PC-3 (cell line): ENCODE measurements at regions not wholly inside any gene's neighbourhood (a gene's known extent, or its start where the extent isn't known, plus 50 kb on each side); places are given as distances from the start of the nearest gene placed in this dataset.

ENCODE experiments used
- ATAC-seq: fragments of 200-7000 bp; cut with Tn5 transposase; 2 replicates; pipeline ENCODE4 v1.9.1; 2020; ENCODE audit warnings: mild to moderate bottlenecking, moderate library complexity
- BruUV-seq: library from RNA; stranded (reverse); fragments of 400-500 nt; replicated peaks from 2 replicates; lab custom pipeline; 2021; lab: Mats Ljungman, UMichigan
- CTCF ChIA-PET: fragments of 300-600 bp; sonication (Branson Sonifier 250); formaldehyde crosslinking; loops from one replicate; lab custom pipeline; 2022; ENCODE audit warnings: antibody characterized with exemption; lab: Charles Lee
- POLR2A ChIA-PET: fragments of 300-600 bp; sonication (Branson Sonifier 250); formaldehyde crosslinking; loops from one replicate; lab custom pipeline; 2022; ENCODE audit warnings: antibody characterized with exemption; ENCODE audit not compliant: unreplicated experiment; lab: Charles Lee
- DNase-seq: peaks from one replicate; pipeline ENCODE4 v3.0.0-alpha.2; 2015
- H2AFZ ChIP-seq: fragments of 300-600 bp; sonication (generic); 2 replicates; pipeline ENCODE4 v1.6.0; 2016; ENCODE audit warnings: antibody characterized with exemption, low read length
- H3F3A ChIP-seq: fragments of 300-600 bp; sonication (generic); one replicate; pipeline ENCODE4 v1.6.0; 2017; ENCODE audit warnings: antibody characterized with exemption, low read length, control low read depth, mild to moderate bottlenecking; ENCODE audit not compliant: unreplicated experiment
- H3K27ac ChIP-seq: fragments of 300-600 bp; sonication (generic); 2 replicates; pipeline ENCODE4 v1.5.1; 2016; ENCODE audit warnings: mild to moderate bottlenecking, low read length
- H3K27me3 ChIP-seq: fragments of 300-600 bp; sonication (generic); 2 replicates; pipeline ENCODE4 v1.6.1; 2016; ENCODE audit warnings: low read length, mixed read lengths
- H3K36me3 ChIP-seq: fragments of 300-600 bp; sonication (generic); 2 replicates; pipeline ENCODE4 v1.6.1; 2016; ENCODE audit warnings: low read depth, mixed run types, low read length, mixed read lengths
- H3K4me1 ChIP-seq: fragments of 300-600 bp; sonication (generic); 2 replicates; pipeline ENCODE4 v1.5.1; 2016; ENCODE audit warnings: low read length; ENCODE audit not compliant: insufficient read depth
- H3K4me2 ChIP-seq: fragments of 300-600 bp; sonication (generic); 2 replicates; pipeline ENCODE4 v1.6.0; 2016; ENCODE audit warnings: low read length
- H3K4me3 ChIP-seq: fragments of 300-600 bp; sonication (generic); 2 replicates; pipeline ENCODE4 v1.5.1; 2016; ENCODE audit warnings: mild to moderate bottlenecking, low read length, mixed read lengths
- H3K79me2 ChIP-seq: fragments of 300-600 bp; sonication (generic); 2 replicates; pipeline ENCODE4 v1.6.1; 2017; ENCODE audit warnings: low read length, mixed read lengths
- H3K9ac ChIP-seq: fragments of 300-600 bp; sonication (generic); 2 replicates; pipeline ENCODE4 v1.6.0; 2016; ENCODE audit warnings: mild to moderate bottlenecking, low read length
- H3K9me2 ChIP-seq: fragments of 300-600 bp; sonication (generic); replicated peaks from 2 replicates; pipeline ENCODE4 v1.6.1; 2016; ENCODE audit warnings: mixed run types, low read length, mixed read lengths
- H3K9me3 ChIP-seq: fragments of 300-600 bp; sonication (generic); 2 replicates; pipeline ENCODE4 v1.6.1; 2016; ENCODE audit warnings: low read length, mixed read lengths
- H4K20me1 ChIP-seq: fragments of 300-600 bp; sonication (generic); 2 replicates; pipeline ENCODE4 v1.6.1; 2016; ENCODE audit warnings: low read length, mixed read lengths
- CTCF ChIP-seq: fragments of 300-600 bp; sonication (generic); conservative IDR thresholded peaks from 2 replicates; pipeline ENCODE4 v1.5.1; 2017; ENCODE audit warnings: antibody characterized with exemption, low read depth, mild to moderate bottlenecking, low read length
- EZH2 ChIP-seq: fragments of 300-600 bp; sonication (generic); IDR thresholded peaks from one replicate; pipeline ENCODE4 v1.6.1; 2017; ENCODE audit warnings: antibody characterized with exemption, mild to moderate bottlenecking, low read length; ENCODE audit not compliant: unreplicated experiment
- EZH2phosphoT487 ChIP-seq: fragments of 300-600 bp; sonication (generic); IDR thresholded peaks from 2 replicates; pipeline ENCODE4 v1.6.1; 2018; ENCODE audit warnings: mild to moderate bottlenecking, antibody characterized with exemption, low read length, borderline replicate concordance
- intact Hi-C: fragments of 100-400 bp; cut with micrococcal nuclease; formaldehyde crosslinking; loops from 2 replicates; pipeline ENCODE4 v1.9.0; 2023

DNA sequence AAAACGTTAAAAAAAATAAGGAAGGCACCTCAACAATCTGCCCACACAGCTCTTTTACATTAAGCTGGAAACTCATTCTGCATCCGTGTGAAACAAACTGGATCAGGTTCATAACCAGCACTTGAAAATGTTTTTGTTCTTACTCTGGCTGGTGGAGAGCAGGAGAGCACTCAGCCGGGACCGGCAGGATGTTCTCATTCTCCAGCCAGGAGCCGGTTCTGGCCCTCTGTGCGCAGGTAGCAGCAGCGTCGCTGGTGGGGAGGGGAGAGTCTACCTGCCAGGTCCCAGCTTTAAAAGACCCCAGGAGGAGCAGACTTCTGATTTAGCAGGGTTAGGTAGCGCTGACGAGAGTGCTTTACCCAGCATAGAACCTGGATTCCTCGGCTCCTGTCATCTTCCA lies 834.9 kb upstream of the SALL3 start:
- no peaks in the 10 kb centered on the region for H3K4me1 ChIP-seq
- no peak overlapping the region for H3K27ac ChIP-seq
- no peaks in the 10 kb centered on the region for H3K36me3 ChIP-seq
- ATAC-seq (no peak), DNase-seq (no peak)
- ChIA-PET POLR2A (no interaction called here), CTCF (no interaction called here)
- H3K9ac ChIP-seq = no peak overlapping the region
- TF ChIP-seq EZH2 = no peak
- TF ChIP-seq EZH2phosphoT487 = no peak
- no peak for TF ChIP-seq CTCF
- H3K4me2 ChIP-seq = no peak overlapping the region
- peaks cover 66% of the 10 kb centered on the region for H3K27me3 ChIP-seq
- no peak overlapping the region for H3K4me3 ChIP-seq
- no peaks in the 10 kb centered on the region for H3K79me2 ChIP-seq
- intact Hi-C loops = no loop called here
- H2AFZ ChIP-seq = no peak overlapping the region
- H3K9me3 ChIP-seq = no peaks in the 10 kb centered on the region
- no peaks in the 10 kb centered on the region for H4K20me1 ChIP-seq
- H3K9me2 ChIP-seq = no peaks in the 10 kb centered on the region
- BruUV-seq = no TSS peak
- H3F3A ChIP-seq = no peaks in the 10 kb centered on the region

DNA sequence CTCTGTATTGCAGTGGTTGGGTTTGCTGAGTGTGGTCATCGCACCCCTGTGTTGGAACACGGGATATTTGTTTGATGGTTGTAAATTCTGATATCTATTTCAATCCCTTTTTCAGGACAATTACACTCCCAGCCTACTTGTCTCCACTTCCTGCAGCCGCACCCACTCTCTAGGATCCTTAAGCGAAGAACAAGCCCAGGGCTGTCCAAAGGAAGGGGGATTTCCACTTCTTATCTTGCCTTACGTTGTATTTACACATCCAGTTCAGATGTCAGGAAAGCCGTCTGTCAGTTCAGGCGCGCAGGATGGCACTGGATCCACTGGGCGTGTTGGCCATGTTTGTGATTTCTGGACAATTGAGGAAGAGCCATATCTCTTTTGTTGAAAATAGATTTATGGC lies 834.5 kb upstream of the SALL3 start:
- POLR2A ChIA-PET = no interaction called here
- H3K4me1 ChIP-seq = no peaks in the 10 kb centered on the region
- ATAC-seq (no peak), DNase-seq (no peak)
- no peaks in the 10 kb centered on the region for H4K20me1 ChIP-seq
- H3K9me3 ChIP-seq = no peaks in the 10 kb centered on the region
- no TSS peak for BruUV-seq
- H3K4me2 ChIP-seq = no peak overlapping the region
- H3K27ac ChIP-seq = no peak overlapping the region
- no peaks in the 10 kb centered on the region for H3K36me3 ChIP-seq
- no peaks in the 10 kb centered on the region for H3K9me2 ChIP-seq
- H3K9ac ChIP-seq = no peak overlapping the region
- no peak for TF ChIP-seq EZH2phosphoT487
- TF ChIP-seq CTCF = no peak
- TF ChIP-seq EZH2 = no peak
- intact Hi-C loops = no loop called here
- no peaks in the 10 kb centered on the region for H3K79me2 ChIP-seq
- H3K27me3 ChIP-seq = peaks cover 62% of the 10 kb centered on the region
- CTCF ChIA-PET = no interaction called here
- no peak overlapping the region for H3K4me3 ChIP-seq
- H2AFZ ChIP-seq = no peak overlapping the region
- no peaks in the 10 kb centered on the region for H3F3A ChIP-seq

- ChIA-PET CTCF (no interaction called here), POLR2A (no interaction called here)
- Histone ChIP-seq H3K4me3 (no peak overlapping the region), H3F3A (no peaks in the 10 kb centered on the region), H3K27ac (no peak overlapping the region), H3K9me3 (no peaks in the 10 kb centered on the region), H2AFZ (no peak overlapping the region), H3K9ac (no peak overlapping the region), H4K20me1 (no peaks in the 10 kb centered on the region), H3K36me3 (no peaks in the 10 kb centered on the region), H3K79me2 (no peaks in the 10 kb centered on the region), H3K27me3 (peaks cover 55% of the 10 kb centered on the region), H3K4me2 (no peak overlapping the region), H3K4me1 (no peaks in the 10 kb centered on the region), H3K9me2 (no peaks in the 10 kb centered on the region)
- DNase-seq (no peak), ATAC-seq (no peak)
- TF ChIP-seq EZH2 (no peak), EZH2phosphoT487 (no peak), CTCF (no peak)
- intact Hi-C loops = no loop called here
- BruUV-seq = no TSS peak
Measured at GRCh38 chr18:78146136-78147085, 833.2 kb upstream of the SALL3 start.
